H54 (cell line): ENCODE measurements at regions not wholly inside any gene's neighbourhood (a gene's known extent, or its start where the extent isn't known, plus 50 kb on each side); places are given as distances from the start of the nearest gene placed in this dataset.

Experiments used
- DNase-seq: peaks from one replicate; pipeline ENCODE4 v3.0.0; 2011; ENCODE audit warnings: low spot score, mixed read lengths; ENCODE audit not compliant: insufficient read length
- FAIRE-seq: peaks from 3 replicates; lab custom pipeline; 2011; peaks lifted over from hg19 to GRCh38; lab: Jason Lieb, UNC
- POLR2A ChIP-seq: IDR thresholded peaks from 2 replicates; pipeline ENCODE4 v1.6.1; 2011; ENCODE audit warnings: low read depth, mild to moderate bottlenecking, low read length

- no peak for TF ChIP-seq POLR2A
- FAIRE-seq (no peak), DNase-seq (no peak)
Measured at GRCh38 chr2:22810602-22811001, 574.4 kb upstream of the KLHL29 start.

GRCh38 chr2:22812065-22812680 lies 572.8 kb upstream of the KLHL29 start:
- FAIRE-seq (no peak), DNase-seq (no peak)
- no peak for TF ChIP-seq POLR2A

GRCh38 chr2:22817197-22817596 lies 567.8 kb upstream of the KLHL29 start:
- DNase-seq (no peak), FAIRE-seq (no peak)
- TF ChIP-seq POLR2A: no peak

GRCh38 chr2:22821458-22821857 lies 563.5 kb upstream of the KLHL29 start:
- no peak for TF ChIP-seq POLR2A
- FAIRE-seq: no peak
- DNase-seq: no peak

GRCh38 chr2:22822835-22823234 lies 562.1 kb upstream of the KLHL29 start:
- TF ChIP-seq POLR2A: no peak
- no peak for FAIRE-seq
- DNase-seq: no peak

GRCh38 chr2:22824618-22825017 lies 560.4 kb upstream of the KLHL29 start:
- no peak for FAIRE-seq
- no peak for TF ChIP-seq POLR2A
- no peak for DNase-seq

- DNase-seq: no peak
- TF ChIP-seq POLR2A: no peak
Measured at GRCh38 chr2:22826703-22827102, 558.3 kb upstream of the KLHL29 start.

GRCh38 chr2:22829791-22830190 lies 555.2 kb upstream of the KLHL29 start:
- TF ChIP-seq POLR2A: no peak
- FAIRE-seq: no peak
- DNase-seq: no peak

More at GRCh38 chr2:22826703-22827102, 558.3 kb upstream of the KLHL29 start:
- FAIRE-seq: no peak

- FAIRE-seq (no peak), DNase-seq (no peak)
- TF ChIP-seq POLR2A: no peak
Measured at GRCh38 chr2:22832196-22832595, 552.8 kb upstream of the KLHL29 start.

GRCh38 chr2:22838461-22838860 lies 546.5 kb upstream of the KLHL29 start:
- DNase-seq: no peak
- TF ChIP-seq POLR2A: no peak
- FAIRE-seq: no peak

- DNase-seq (no peak), FAIRE-seq (no peak)
Measured at GRCh38 chr2:22842205-22842869, 542.6 kb upstream of the KLHL29 start.

GRCh38 chr2:22843919-22844537 lies 541.0 kb upstream of the KLHL29 start:
- no peak for TF ChIP-seq POLR2A
- FAIRE-seq (no peak), DNase-seq (no peak)

More at GRCh38 chr2:22842205-22842869, 542.6 kb upstream of the KLHL29 start:
- TF ChIP-seq POLR2A: no peak

- TF ChIP-seq POLR2A: no peak
- no peak for DNase-seq
- no peak for FAIRE-seq
Measured at GRCh38 chr2:22850310-22850709, 534.7 kb upstream of the KLHL29 start.

- no peak for DNase-seq
- no peak for FAIRE-seq
- no peak for TF ChIP-seq POLR2A
Measured at GRCh38 chr2:22854588-22854987, 530.4 kb upstream of the KLHL29 start.
